RWPE1 (cell line): ENCODE measurements at regions not wholly inside any gene's neighbourhood (a gene's known extent, or its start where the extent isn't known, plus 50 kb on each side); places are given as distances from the start of the nearest gene placed in this dataset.

Experiments
- CTCF ChIA-PET: fragments of 350-600 bp; sonication (Branson Sonifier 250); formaldehyde crosslinking; extraction: SDS; loops from one replicate; lab custom pipeline; 2021; lab: Yijun Ruan, JAX
- POLR2A ChIA-PET: fragments of 400-600 bp; formaldehyde crosslinking; extraction: SDS; loops from one replicate; lab custom pipeline; 2020; ENCODE audit warnings: antibody characterized with exemption; ENCODE audit not compliant: low non-redundant PET; lab: Yijun Ruan, JAX
- DNase-seq: peaks from one replicate; pipeline ENCODE4 v3.0.0; 2012; ENCODE audit warnings: low spot score
- H3K27ac ChIP-seq: fragments of 450-650 bp; 2 replicates; pipeline ENCODE4 v1.5.1; 2017
- TF ChIP-seq, protein P1 (sequence below): fragments of 450-650 bp; conservative IDR thresholded peaks from 2 replicates; pipeline ENCODE4 v1.5.1; 2017; ENCODE audit warnings: low read depth, mild to moderate bottlenecking

GRCh38 chr6:25053875-25054371 lies 118.2 kb upstream of the RIPOR2 start:
- H3K27ac ChIP-seq = no peak overlapping the region
- no peak for DNase-seq
- POLR2A ChIA-PET = no interaction called here
- TF ChIP-seq, protein P1, sequence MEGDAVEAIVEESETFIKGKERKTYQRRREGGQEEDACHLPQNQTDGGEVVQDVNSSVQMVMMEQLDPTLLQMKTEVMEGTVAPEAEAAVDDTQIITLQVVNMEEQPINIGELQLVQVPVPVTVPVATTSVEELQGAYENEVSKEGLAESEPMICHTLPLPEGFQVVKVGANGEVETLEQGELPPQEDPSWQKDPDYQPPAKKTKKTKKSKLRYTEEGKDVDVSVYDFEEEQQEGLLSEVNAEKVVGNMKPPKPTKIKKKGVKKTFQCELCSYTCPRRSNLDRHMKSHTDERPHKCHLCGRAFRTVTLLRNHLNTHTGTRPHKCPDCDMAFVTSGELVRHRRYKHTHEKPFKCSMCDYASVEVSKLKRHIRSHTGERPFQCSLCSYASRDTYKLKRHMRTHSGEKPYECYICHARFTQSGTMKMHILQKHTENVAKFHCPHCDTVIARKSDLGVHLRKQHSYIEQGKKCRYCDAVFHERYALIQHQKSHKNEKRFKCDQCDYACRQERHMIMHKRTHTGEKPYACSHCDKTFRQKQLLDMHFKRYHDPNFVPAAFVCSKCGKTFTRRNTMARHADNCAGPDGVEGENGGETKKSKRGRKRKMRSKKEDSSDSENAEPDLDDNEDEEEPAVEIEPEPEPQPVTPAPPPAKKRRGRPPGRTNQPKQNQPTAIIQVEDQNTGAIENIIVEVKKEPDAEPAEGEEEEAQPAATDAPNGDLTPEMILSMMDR = no peak
- CTCF ChIA-PET = no interaction called here

GRCh38 chr6:25054469-25054868 lies 118.7 kb upstream of the RIPOR2 start:
- TF ChIP-seq, protein P1 = no peak
- ChIA-PET CTCF (interaction anchor here (1.3 kb wide), 1 partner anchor 16 kb away, joined by 7 read pairs; no protein-coding TSS in a partner anchor), POLR2A (no interaction called here)
- no peak overlapping the region for H3K27ac ChIP-seq
- peak; percentile 29 for DNase-seq

- TF ChIP-seq, protein P1 = no peak
- H3K27ac ChIP-seq = no peak overlapping the region
- DNase-seq = no peak
- CTCF ChIA-PET = interaction anchor here (0.6 kb wide), 1 partner anchor 233 kb away, joined by 3 read pairs; no protein-coding TSS in a partner anchor
- POLR2A ChIA-PET = no interaction called here
Observed at GRCh38 chr6:25056130-25056529, 120.4 kb upstream of the RIPOR2 start.

GRCh38 chr6:25057111-25057905 lies 121.5 kb upstream of the RIPOR2 start:
- TF ChIP-seq, protein P1 = no peak
- ChIA-PET POLR2A (no interaction called here), CTCF (interaction anchor here (0.5 kb wide), 1 partner anchor 362 kb away, joined by 3 read pairs; no protein-coding TSS in a partner anchor)
- no peak overlapping the region for H3K27ac ChIP-seq
- no peak for DNase-seq

- TF ChIP-seq, protein P1 = no peak
- ChIA-PET CTCF (no interaction called here), POLR2A (no interaction called here)
- no peak overlapping the region for H3K27ac ChIP-seq
- no peak for DNase-seq
Observed at GRCh38 chr6:25058441-25058840, 122.7 kb upstream of the RIPOR2 start.

DNA sequence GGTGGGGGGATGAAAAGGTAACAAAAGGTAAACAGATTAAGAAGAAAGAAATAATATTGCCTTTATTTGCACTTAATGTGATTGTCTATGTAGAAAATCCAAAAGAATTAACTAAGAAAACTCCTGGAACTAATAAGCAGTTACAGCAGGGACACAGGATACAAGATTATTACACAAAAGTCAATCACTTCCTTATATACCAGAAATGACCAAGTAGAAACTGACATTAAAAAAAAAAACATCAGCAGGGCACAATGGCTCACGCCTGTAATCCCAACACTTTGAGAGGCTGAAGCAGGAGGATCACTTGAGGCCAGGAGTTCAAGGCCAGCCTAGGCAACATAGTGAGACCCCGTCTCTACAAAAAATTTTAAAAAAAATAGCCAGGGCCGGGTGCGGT lies 123.2 kb upstream of the RIPOR2 start:
- DNase-seq = no peak
- POLR2A ChIA-PET = no interaction called here
- H3K27ac ChIP-seq = no peak overlapping the region

More for the DNA sequence above, 123.2 kb upstream of the RIPOR2 start:
- TF ChIP-seq, protein P1 = no peak
- CTCF ChIA-PET = no interaction called here
